Stimulated activated CD8-positive, alpha-beta memory T cell treated with anti-CD3 and anti-CD28 coated beads, Interleukin-12 subunit alpha, Interleukin-12 subunit beta, amount 100 ng/mL, for 1 hour (primary cell): ENCODE measurements at regions not wholly inside any gene's neighbourhood (a gene's known extent, or its start where the extent isn't known, plus 50 kb on each side); places are given as distances from the start of the nearest gene placed in this dataset.
A peak's percentile ranks its signal among the peaks of the same experiment; 100 is the strongest.
"Not testable (repeated sequence)": the region's sequence is repeated elsewhere in the genome, so short reads cannot be mapped to it uniquely, and the experiment has no call there.

Experiments
- DNase-seq: peaks from one replicate; pipeline ENCODE4 v3.0.0-alpha.2; 2020; ENCODE audit warnings: low read depth

DNA sequence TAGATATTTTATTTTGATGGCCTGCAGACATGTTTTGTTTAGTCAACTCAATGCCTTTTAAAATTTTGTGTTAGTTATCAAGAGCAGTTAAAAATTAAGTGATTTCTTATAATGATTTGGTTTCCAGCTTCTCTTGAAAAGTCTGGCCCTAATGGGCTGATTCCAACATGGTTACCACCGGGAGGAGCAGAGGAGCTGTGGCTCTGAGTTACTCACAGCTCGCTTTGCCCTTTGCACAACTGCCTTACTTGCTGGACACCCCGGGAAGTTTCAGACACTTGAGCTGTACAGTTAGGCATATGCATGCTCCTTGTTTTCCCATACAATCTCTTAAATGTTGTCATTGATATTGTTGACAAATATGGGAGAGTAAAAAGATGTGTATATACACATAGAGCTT, 173.1 kb upstream of the MMS22L start:
- DNase-seq = no peak

DNA sequence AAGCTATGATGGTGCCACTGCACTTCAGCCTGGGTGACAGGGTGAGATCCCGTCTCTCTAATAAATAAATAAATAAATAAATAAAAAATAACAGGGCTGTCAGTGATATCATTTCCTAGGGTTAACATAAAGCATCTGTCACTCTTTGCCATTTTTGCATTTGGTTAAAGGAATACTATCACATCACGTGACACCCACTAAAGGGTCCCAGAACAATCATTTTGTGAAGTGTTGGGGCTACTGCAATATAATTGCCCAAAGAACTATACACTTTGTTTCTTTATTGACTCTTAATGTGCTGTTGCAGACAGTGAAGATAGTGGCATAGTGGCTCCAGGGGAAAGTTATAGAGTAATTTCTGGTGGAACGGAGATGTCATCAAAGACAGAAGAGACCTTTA, 176.5 kb upstream of the MMS22L start:
- no peak for DNase-seq

DNA sequence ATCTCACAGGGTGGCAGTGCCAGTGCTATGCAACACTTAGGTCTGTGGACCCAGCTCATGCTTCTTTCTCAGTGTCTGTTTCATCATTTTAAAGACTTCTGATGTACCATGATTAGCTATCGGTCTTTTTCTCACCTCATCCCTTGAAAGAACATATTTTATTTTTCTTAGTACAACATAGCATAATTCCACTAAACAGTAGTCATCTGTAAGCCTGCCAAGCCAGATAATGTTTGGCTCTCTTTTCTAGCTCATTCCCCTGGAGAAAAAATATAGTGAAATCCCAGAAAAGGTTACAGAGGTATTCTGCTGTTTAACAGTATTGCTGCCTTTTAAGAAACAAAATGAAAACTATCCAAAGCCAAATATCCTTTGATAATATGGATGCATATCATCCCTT, 177.0 kb upstream of the MMS22L start:
- DNase-seq = no peak

DNA sequence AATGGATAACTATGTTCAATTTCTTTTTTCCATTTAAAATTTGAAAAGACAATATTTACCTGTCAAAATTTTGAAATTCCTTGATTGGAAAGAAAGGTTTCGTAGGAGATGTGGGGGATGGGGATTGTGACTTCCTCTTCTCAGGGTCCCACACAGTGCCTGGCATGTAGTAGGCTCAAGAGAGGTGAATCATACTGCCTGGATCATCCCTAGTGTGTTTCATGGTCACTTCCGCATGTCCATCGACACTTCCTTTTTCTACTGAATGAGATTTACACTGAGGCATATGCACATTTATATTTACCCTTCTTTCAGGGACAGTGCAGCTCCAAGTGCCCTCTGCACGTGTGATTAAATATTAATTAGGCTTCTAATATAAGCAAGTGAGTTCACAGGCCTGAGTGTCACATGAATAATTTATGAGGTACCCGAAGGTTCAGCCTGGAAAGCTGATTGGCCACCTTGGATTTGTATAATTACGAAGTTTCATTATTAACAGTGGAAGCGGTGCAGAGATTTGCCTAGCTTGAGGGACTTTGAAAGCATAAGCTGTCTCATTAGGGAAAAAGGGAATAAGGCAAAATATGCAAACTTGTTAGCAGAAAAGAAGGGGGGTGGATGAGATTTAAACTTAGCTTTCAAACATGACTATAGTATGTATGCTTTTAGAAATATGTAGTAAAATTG, 177.5 kb upstream of the MMS22L start:
- DNase-seq = no peak

DNA sequence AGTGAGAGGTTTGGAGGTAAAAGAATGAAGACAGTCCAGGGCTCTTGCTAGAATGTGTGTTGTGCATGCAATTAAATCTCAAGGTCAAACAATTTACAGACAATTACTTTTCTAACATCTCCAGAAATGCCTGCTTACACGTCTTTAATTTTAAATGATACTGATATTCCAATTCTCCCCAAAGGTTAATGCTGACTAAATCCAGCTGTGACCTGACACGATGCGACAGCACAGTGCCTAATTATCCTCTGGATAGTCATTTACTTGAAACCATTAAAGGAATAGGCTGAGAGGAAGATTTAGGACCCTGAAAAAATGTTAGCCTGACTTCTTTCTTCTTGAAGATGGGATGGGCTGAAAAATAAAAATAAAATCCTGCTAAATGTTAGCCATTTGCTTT, 178.2 kb upstream of the MMS22L start:
- DNase-seq = no peak

DNA sequence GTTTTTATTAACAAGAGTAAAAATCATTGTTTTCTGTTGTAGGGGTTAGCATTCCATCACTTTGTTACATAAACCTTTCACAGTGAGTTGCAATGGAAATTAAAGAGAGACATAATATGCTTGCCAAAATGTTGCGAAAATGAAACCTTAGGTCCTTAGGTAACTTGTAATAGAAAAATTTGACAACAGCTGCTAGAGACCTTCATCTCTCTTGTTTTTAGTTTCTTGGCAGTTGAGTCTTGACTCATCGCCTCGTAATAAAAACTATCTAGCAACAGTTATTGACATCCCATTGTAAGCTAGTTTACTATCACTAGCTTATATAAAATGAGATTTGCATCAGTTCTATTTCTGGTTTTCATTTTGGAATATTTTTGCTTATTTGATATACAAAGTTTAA, 179.0 kb upstream of the MMS22L start:
- no peak for DNase-seq

DNA sequence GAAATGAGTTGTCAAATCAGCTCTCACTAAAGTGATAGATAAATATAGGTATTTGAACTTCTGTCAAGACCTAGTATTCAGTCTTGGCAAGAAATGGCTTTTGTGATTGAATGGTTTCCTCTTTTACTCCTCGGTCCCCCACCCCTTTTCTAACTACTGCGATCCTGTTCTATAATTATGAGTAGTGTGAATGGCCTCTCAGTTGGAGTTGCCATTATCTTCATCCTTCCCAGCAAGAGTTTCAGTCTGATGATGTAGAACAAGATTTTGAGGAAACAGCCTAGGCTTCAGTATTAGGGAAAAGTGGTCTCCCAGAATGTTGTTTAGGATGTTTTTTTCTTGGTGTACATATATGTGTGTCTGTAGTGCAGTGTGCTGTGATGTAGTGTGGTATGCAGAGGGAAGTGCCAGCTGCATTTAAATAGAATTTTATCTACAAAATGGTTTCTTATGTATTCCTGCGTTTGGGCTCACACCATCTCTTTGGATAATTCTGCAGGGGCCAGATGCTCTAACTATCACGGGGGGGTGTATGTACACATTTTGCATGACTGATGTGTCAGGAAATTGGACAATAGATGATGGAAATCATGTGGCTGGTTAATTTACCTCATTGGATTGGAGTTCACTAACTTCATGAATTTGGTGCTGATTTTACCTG, 180.1 kb upstream of the MMS22L start:
- DNase-seq = no peak

DNA sequence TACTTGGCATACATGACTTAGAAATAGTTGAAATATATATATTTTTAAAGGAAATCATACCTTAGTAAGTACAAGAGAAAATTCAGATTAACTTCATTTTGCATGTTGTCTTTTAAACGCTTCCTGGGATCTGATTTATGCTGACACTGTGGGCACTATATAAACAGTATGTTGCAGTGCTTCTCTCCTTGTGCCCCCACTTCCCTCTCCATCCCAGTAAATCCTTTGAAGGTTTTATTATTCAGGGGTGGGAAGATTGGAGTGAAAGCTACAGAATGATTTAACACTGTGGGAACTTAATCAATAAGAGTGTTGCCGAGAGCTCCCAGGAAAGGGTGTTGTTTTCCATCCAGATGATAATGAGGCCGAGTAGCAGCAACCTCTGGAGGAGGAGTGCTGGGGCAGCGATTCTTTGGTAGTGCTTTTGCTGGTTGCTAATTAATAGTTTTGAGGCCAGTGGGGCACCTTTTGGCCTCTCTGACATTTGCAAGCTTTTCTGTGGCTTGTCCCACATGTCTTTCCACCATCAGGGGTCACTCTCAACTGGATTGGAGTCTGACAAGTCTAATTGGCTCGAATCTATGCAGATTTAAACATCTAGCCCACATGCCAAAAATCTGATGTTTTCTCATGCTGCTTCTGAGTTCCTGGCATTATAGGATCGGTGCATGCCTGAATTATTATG, 183.0 kb upstream of the MMS22L start:
- DNase-seq = no peak

DNA sequence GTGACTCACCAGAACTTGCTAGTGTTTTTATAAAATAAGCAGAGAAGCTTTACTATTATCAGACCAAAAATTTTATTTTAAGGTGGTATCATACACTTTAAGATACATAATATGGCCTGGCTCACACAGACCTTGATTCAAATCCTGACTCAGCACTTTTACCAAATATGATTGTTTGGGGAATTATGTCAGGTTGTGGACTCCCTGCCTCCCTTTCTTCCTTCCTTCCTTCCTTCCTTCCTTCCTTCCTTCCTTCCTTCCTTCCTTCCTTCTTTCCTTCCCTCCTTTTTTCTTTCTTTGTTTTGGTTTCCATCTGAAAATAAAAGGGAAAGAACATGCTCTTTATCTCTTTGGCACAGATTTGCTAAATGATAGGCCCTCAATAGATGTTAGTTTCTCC, 186.0 kb upstream of the MMS22L start:
- no peak for DNase-seq

DNA sequence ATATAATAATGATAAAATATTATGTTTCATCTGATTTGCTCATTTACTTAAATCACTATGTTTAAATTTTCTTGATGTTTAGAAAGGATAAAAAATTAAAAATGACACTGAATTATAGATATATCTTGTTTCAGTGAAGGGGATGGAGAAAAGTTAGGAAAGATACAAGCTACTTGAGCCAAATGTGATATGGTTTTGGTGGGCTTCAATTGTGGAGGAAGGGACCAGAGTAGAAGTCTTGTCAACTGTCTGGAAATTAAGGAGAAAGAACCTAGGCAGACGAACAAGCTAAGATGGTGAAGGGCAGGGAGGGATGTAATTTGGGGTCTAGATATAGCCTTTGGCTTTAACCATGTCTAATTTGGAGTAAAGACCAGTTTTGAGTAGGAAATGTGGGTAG, 186.4 kb upstream of the MMS22L start:
- DNase-seq = no peak

DNA sequence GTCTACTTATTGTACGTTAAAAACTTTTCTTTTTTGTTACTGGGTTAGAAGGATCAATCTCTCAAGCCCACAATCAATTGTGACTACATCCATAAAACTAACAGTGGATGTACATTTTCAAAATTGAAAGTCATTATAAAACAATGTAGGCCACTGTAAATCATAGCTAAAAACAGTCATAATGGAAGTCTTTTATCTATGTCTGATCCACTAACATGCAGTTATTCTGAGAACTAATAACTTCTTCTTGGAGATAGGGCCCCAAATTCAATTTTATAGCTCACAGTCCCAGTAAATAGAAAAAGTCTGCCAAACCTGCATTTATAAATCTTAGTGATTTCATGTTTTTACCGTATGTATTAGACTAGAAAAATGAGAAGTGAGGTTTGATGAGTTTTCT, 187.3 kb upstream of the MMS22L start:
- no peak for DNase-seq

DNA sequence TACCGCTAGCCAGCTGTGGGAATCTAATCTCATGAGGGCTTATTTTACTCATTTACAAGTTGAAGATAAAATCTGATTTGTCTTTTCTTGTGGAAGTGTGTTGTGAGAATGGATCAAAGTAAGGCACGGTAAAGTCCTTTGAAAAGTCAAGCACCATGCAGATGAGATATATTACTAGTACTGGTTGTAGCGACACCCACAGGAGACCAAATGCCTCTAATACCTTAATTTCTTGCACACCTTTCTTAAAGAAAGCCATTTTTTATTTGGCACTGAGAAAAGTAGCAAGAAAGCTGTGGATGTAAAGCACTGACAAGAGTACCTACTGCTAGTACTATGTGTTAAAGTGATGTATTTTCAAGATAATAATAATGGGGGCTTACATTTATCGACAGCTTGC, 191.0 kb upstream of the MMS22L start:
- DNase-seq = no peak

DNA sequence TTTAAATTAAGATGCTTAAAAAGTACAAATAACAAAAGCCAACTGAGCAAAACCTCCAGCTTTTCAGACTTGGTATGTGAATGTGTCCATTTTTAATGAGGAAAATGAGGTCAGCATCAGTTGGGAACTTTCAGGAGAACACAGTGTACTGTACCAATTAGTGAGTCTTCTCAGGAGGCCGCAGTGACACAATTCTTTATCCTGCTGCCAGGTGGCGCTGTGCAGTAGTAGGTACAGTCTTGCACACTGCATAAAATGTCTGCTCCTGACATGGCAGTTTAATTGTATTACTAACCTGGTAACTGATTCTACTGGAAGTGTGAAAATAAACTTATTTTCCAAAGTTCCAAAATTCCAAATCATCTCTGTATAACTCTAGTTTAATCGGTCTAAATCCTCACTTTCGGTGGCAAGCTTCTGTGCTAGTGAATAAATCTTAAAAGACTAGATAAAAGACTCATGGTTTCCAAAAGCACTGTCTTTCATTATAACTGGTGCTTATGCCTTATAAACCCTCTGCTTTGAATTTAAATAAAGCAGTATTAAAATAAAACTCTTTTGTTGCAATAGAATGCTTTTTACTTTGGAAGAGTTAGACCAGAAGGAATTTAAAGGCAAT, 214.8 kb upstream of the MMS22L start:
- peak; percentile 23 for DNase-seq

DNA sequence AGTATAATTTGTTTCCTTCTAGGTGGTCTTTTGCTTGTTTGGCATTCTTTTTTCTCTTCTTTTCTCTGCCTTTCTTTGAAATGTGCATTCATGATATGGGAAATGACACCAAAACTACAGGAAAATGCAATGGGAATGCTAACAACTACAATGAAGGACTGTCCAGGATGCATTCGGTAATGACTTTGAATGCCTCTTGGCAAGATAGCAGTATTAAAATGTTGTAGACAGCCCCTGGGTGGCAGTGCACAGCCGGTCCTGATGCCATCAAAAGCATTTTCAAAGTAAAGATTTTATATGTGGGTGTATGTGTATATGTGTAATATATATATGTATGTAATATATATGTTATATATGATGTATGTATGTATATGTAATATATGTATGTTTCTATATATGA, 218.8 kb upstream of the MMS22L start:
- DNase-seq = no peak

DNA sequence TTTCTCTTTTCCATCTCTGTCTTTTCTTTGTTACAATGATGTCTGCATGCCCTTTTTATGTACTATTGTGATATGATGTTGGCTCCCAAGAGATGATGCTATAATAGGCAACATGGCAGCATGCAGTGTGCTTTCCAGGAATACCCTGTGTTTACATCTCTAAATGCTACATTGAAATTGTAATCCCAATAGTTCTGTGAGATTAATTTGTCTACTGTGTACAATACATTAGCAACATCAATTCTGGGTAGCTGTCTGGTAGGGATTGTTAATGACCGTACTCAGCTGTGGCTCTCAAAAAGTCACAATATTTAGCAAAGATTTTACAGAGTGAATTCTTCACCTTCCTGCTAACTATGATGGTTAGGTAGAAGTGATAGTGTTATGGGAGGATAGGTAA, 225.6 kb upstream of the MMS22L start:
- no peak for DNase-seq

DNA sequence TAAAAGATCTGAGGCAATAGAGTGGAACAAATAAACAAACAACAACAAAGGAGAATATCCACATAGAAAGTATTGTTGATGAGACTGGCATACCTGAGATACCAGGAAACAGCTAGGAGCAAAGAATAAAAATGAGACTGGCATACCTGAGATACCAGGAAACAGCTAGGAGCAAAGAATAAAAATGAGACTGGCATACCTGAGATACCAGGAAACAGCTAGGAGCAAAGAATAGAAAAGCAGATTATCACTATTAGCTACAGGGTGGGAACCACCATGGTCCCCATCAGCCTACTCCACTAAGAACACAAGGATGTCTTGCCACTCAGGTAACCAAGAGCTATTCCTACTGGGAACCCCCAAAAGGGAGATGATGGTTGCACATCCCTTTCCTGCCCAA, 230.2 kb upstream of the MMS22L start:
- not testable (repeated sequence) for DNase-seq

DNA sequence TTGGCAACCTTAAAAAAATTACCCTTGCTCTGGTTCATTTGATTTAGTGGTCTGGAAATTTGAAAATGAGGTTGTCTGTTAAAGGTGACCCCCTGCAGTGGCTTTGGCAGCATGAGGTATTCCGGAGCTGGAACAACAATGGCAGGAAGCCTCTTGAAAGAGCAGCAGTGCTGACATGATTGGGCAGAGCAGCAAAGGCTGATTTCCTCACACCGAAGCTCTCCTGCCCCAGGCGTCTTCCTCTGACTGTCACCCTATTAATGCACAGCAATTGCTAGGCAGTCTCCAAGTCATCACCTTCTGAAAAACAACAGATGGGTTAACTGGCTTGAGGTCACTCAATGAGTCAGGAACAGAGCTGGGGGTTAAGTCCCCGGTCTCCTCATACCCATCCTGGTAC, 241.8 kb upstream of the MMS22L start:
- DNase-seq = no peak

DNA sequence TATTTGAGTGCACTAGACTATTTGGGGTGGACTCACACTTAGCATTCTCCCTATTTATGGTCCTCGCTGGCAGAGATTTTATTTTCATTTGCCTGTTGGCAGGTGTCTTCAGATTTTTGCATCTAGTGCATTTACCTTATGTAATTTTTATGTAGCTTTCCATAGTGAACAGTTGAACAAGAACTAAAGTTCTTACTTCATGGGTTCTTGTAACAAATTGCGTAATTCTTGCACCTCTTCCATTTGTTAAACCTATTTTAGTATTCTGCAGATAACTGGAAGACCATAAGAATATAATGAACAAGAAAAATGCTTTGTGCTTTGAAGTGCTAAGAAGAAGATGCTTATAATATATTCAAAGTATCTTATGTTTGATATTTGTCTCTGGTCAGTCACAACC, 252.8 kb upstream of the MMS22L start:
- DNase-seq = no peak

DNA sequence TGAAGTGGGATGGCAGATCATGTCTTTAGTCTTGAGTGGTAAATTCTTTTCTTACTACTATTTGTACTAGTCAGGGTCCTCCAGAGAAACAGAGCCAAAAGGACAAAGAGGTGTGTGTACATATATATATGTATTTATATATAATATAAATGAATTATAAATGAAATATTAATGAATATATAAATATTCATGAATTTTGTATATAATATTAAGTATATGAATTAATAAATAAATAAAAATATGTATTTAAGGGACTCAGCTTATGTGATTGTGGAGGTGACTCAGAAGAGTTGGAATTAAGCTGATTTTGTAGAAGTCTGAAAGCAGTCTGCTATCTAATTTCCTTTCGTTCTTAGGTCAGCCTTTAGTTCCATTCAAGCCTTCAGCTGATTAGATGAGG, 265.3 kb upstream of the MMS22L start:
- DNase-seq = no peak

DNA sequence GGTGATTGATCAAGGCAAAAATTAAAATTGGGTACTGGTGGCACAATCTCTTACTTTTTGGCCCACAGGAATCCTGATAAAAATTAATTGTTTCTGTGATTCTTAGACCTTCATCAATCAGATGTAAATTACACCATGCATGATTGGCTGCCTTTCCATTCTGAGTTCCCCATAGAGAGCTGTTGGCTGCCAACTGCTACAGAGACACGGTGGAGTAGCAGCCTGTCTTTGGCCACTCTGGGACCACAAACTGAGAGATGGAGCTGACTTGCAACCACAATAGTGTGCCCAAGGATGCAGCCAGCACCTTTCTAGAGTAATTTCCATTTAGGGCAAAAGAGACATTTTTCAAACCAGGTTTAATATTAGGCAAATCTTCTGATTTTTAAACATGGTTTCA, 274.3 kb upstream of the MMS22L start:
- DNase-seq = no peak

DNA sequence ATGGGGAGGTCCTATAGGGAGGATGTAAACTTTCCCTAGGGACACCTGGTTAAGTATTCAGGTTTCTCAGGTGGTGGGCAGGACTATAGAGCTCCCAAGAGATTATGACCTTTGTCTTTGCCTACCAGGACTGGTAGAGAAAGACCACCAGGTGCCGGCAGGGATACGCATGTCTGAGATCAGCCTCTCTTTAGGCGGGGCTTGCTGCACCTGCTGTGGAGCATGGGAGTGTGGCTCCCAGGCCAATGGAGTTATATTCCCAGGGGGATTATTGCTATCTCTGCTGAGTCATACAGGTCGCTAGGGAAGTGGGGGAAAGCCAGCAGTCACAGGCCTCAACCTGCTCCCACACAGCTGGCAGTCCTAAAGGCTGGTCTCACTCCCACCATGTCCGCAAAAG, 280.5 kb upstream of the MMS22L start:
- no peak for DNase-seq

DNA sequence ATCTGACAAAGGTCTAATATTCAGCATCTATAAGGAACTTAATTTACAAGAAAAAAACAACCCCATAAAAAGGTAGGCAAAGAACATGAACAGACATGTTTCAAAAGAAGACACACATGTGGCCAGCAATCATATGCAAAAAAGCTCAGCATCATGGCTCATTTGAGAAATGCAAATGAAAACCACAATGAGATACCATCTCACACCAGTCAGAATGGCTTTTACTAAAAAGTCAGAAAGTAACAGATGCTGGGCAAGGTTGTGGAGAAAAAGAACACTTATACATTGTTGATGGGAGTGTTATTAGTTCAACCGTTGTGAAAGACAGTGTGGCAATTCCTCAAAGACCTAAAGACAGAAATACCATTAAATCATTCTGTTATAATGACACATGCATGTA, 289.9 kb upstream of the MMS22L start:
- DNase-seq = no peak

DNA sequence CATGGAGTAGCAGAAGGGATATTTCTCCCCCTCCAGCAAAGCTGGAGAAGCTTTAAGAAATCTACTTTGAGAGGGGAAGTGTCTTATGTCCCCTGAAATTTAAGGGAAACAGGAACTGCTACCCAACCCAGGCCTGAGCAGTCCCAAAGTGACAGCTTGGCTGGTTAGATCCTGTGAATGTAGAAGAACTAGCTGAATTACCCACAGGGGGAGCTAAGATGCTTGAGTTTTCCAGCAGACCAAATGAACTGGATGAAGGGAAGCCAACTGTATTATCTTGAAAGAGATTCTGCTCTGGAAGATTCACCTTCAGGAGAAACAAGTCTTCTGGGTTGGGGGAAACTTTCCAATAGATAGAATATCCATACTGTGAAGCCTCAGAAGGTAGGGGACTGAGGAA, 303.3 kb upstream of the MMS22L start:
- DNase-seq = no peak
